ENCODE measurements at regions not wholly inside any gene's neighbourhood (a gene's known extent, or its start where the extent isn't known, plus 50 kb on each side); places are given as distances from the start of the nearest gene placed in this dataset.
"Not testable (repeated sequence)": the region's sequence is repeated elsewhere in the genome, so short reads cannot be mapped to it uniquely, and the experiment has no call there.

DNA sequence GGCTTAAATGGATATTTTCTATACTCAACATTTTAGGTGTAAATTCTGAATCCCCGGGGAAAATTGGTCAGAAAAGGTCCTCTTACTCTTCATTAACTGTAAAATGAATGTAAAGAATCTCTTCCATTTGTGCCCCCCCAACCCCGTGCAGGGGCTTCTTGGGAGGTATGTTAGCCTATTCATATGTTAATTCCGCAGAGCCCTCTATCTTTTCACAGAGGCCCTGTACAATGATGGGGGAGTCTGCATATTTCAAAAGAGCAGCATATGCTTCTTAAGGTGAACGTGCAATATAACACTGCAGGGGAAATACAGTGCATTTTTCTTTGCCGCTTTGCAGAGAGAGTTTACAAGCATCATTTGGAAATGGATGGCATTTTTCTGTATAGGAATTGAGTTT is 88.5 kb upstream of the CXorf66 start:
- DNase-seq, result no peak
- Histone ChIP-seq H3K27me3 (no peaks in the 10 kb centered on the region), H3K36me3 (no peaks in the 10 kb centered on the region), H3K4me3 (ENCODE audit: low read depth, low read length) (no peak overlapping the region), H3K4me1 (no peaks in the 10 kb centered on the region), H3K9me3 (no peaks in the 10 kb centered on the region)
- TF ChIP-seq, protein P1, sequence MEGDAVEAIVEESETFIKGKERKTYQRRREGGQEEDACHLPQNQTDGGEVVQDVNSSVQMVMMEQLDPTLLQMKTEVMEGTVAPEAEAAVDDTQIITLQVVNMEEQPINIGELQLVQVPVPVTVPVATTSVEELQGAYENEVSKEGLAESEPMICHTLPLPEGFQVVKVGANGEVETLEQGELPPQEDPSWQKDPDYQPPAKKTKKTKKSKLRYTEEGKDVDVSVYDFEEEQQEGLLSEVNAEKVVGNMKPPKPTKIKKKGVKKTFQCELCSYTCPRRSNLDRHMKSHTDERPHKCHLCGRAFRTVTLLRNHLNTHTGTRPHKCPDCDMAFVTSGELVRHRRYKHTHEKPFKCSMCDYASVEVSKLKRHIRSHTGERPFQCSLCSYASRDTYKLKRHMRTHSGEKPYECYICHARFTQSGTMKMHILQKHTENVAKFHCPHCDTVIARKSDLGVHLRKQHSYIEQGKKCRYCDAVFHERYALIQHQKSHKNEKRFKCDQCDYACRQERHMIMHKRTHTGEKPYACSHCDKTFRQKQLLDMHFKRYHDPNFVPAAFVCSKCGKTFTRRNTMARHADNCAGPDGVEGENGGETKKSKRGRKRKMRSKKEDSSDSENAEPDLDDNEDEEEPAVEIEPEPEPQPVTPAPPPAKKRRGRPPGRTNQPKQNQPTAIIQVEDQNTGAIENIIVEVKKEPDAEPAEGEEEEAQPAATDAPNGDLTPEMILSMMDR (IDR thresholded peaks at IDR 0.05; ENCODE audit: low read depth, low read length), result no peak

DNA sequence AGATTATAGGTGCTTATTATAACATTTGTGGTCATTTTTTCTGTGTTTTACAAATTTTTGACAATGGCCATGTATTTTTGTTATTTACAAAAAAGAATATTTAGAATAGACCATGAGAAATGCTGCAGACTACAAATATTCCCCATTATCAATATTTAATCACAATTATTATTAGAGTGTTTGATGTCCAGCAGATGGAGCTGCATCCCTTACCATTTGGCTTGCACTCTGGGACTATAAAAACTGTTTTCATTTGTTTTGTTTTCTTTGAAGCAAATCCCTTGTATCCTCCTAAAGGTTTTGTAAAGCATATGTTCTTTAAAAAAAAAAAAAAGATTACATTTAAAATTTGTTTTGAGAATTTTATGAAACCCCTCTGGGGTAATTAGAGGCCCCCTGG is 85.6 kb upstream of the CXorf66 start:
- no peak overlapping the region for H3K4me3 ChIP-seq (ENCODE audit: low read depth, low read length)
- H3K9me3 ChIP-seq, result no peaks in the 10 kb centered on the region
- H3K4me1 ChIP-seq, result no peaks in the 10 kb centered on the region
- no peaks in the 10 kb centered on the region for H3K36me3 ChIP-seq
- TF ChIP-seq, protein P1 (IDR thresholded peaks at IDR 0.05; ENCODE audit: low read depth, low read length), result peak; percentile 34
- H3K27me3 ChIP-seq, result no peaks in the 10 kb centered on the region
- DNase-seq, result no peak

DNA sequence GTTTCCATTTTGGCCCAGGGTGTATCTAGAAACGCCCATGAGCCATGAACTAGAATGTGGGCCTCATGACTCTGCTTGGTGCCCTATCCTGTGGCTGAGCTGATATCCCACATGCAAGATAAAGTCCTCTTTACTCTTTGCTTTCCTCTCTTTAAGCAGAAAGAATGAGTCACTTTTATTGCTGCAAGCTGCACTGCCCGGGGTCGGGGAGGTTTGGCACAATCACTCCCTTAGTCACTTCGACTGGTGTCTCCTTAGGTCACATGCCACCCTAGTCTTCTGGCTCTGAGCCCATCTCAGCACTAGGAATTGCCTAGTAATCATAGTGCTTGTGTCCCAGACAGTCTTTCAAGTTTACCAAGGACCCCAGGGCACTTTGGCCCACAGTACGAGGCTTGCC is 75.1 kb upstream of the CXorf66 start:
- Histone ChIP-seq H3K9me3 (no peaks in the 10 kb centered on the region), H3K4me3 (ENCODE audit: low read depth, low read length) (no peak overlapping the region), H3K4me1 (no peaks in the 10 kb centered on the region), H3K27me3 (no peaks in the 10 kb centered on the region), H3K36me3 (no peaks in the 10 kb centered on the region)
- TF ChIP-seq, protein P1 (IDR thresholded peaks at IDR 0.05; ENCODE audit: low read depth, low read length), result no peak
- DNase-seq, result no peak

DNA sequence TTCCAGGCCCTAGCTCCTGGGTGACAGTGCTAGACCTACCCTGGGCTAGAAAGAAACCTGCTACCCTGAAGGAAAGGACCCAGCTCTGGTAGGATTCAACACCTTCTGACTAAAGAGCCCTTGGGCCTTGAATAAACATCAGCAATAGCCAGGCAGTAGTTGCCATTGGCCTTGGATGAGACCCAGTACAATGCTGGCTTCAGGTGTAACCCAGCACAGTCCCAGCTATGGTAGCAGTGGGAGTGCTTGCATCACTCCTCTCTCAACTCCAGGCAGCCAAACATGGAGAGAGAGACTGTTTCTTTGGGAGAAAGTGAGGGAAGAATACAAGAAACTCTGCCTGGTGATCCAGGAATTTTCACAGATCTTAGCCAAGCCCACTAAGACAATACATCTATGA is 73.5 kb upstream of the CXorf66 start:
- TF ChIP-seq, protein P1 (IDR thresholded peaks at IDR 0.05; ENCODE audit: low read depth, low read length), result no peak
- H3K27me3 ChIP-seq, result no peaks in the 10 kb centered on the region
- H3K36me3 ChIP-seq, result no peaks in the 10 kb centered on the region
- no peaks in the 10 kb centered on the region for H3K4me1 ChIP-seq
- H3K9me3 ChIP-seq, result no peaks in the 10 kb centered on the region
- no peak for DNase-seq
- H3K4me3 ChIP-seq (ENCODE audit: low read depth, low read length), result no peak overlapping the region

DNA sequence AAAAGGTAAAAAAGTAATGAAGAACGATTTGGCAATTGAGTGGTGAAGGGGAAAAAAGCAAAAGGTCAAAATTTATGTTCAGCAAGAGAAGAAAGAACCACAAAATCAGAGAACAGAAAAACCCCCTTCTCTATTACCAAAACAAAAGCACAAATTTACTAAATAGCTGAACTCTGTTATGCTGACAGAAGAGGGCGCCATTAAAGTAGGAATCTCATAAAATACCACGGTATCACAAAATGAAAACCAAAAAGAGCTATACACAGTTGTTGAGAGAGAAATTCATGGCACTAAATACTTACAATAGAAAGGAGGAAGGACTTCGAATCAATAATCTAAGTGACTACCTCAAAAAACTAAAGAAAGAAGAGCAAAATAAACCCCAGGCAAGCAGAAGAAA is 69.6 kb upstream of the CXorf66 start:
- no peak overlapping the region for H3K4me3 ChIP-seq (ENCODE audit: low read depth, low read length)
- no peaks in the 10 kb centered on the region for H3K36me3 ChIP-seq
- H3K4me1 ChIP-seq, result no peaks in the 10 kb centered on the region
- TF ChIP-seq, protein P1 (IDR thresholded peaks at IDR 0.05; ENCODE audit: low read depth, low read length), result no peak
- H3K27me3 ChIP-seq, result no peaks in the 10 kb centered on the region
- DNase-seq, result no peak
- no peaks in the 10 kb centered on the region for H3K9me3 ChIP-seq

DNA sequence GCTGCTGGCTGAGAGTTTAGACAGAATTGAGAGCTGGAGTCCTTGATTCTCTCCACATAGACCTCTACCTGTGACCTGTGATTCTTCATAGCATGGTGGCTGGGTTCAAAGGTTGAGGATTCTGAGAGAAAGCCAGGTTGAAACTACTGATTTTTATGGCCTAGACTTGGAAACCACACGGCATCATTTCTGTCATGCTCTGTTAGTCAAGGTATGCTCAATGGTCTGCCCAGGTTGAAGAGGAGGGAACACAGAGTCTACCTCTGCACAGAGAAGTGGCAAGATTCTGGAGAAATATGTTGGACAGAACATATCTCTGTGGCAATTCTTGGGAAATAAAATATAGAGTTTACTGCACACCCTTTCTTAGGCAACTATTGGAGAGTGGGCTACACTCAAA is 57.2 kb upstream of the CXorf66 start:
- Histone ChIP-seq H3K36me3 (no peaks in the 10 kb centered on the region), H3K9me3 (no peaks in the 10 kb centered on the region), H3K4me1 (no peaks in the 10 kb centered on the region), H3K27me3 (no peaks in the 10 kb centered on the region), H3K4me3 (ENCODE audit: low read depth, low read length) (no peak overlapping the region)
- TF ChIP-seq, protein P1 (IDR thresholded peaks at IDR 0.05; ENCODE audit: low read depth, low read length), result no peak
- DNase-seq, result no peak

DNA sequence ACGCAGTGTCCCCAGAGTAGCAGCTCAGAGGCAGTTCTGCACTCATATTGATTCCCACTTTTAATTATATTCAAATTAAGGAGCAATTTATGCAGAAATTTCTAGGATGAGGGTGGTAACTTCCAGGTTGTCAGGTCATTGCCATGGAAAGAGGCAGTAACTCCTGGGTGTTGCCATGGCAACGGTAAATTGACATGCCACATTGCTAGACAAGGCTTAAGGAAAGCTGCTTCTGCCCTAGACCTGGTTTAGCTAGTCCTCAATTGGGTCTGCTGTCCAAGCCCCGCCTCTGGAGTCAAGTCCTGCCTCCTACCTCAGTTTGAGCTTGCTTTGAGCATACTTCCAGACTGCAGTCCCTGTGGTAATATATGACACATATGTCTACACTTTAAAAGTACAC is 53.8 kb upstream of the CXorf66 start:
- H3K36me3 ChIP-seq; DNase-seq; H3K4me1 ChIP-seq; H3K9me3 ChIP-seq; H3K27me3 ChIP-seq; H3K4me3 ChIP-seq (ENCODE audit: low read depth, low read length): not testable (repeated sequence)
